OCI-LY1 (cell line): ENCODE measurements at regions not wholly inside any gene's neighbourhood (a gene's known extent, or its start where the extent isn't known, plus 50 kb on each side); places are given as distances from the start of the nearest gene placed in this dataset.

Experiments
- CTCF ChIP-seq: fragments of 200-600 bp; sonication (generic), shearing (Covaris generic); IDR thresholded peaks from 2 replicates; pipeline ENCODE4 v1.5.1; 2017; ENCODE audit warnings: mild to moderate bottlenecking, antibody characterized with exemption, low read length, moderate library complexity, mixed read lengths
- EZH2 ChIP-seq: fragments of 200-600 bp; sonication (generic), shearing (Covaris generic); IDR thresholded peaks from 2 replicates; pipeline ENCODE4 v1.8.0; 2017; ENCODE audit warnings: borderline replicate concordance, mixed run types, mild to moderate bottlenecking, antibody characterized with exemption, low read length, moderate library complexity, mixed read lengths

- TF ChIP-seq CTCF (no peak), EZH2 (no peak)
Measured at GRCh38 chr3:80063535-80063934, 295.7 kb upstream of the ROBO1 start.
